GM06990 (cell line): ENCODE measurements at regions not wholly inside any gene's neighbourhood (a gene's known extent, or its start where the extent isn't known, plus 50 kb on each side); places are given as distances from the start of the nearest gene placed in this dataset.

Experiments used
- DNase-seq: peaks from one replicate; pipeline ENCODE4 v3.0.0-alpha.2; 2011; ENCODE audit not compliant: insufficient read length; ENCODE audit errors: extremely low read depth
- H3K27me3 ChIP-seq: replicated peaks from 2 replicates; pipeline ENCODE4 v1.6.0; 2011; ENCODE audit warnings: low read length; ENCODE audit not compliant: control insufficient read depth, insufficient read depth
- H3K36me3 ChIP-seq: 2 replicates; pipeline ENCODE4 v1.5.1; 2011; ENCODE audit warnings: low read length; ENCODE audit not compliant: control insufficient read depth, insufficient read depth
- H3K4me3 ChIP-seq: replicated peaks from 2 replicates; pipeline ENCODE4 v1.5.1; 2011; ENCODE audit warnings: low read depth, mild to moderate bottlenecking, control low read depth, low read length
- CTCF ChIP-seq: IDR thresholded peaks from 2 replicates; pipeline ENCODE4 v1.5.1; 2011; ENCODE audit warnings: low read length, control low read depth, mild to moderate bottlenecking, inconsistent platforms; ENCODE audit not compliant: insufficient read depth, poor library complexity, severe bottlenecking

- H3K27me3 ChIP-seq: no peaks in the 10 kb centered on the region
- no peak for TF ChIP-seq CTCF
- H3K4me3 ChIP-seq: no peak overlapping the region
- H3K36me3 ChIP-seq: no peaks in the 10 kb centered on the region
- no peak for DNase-seq
These were observed 108.0 kb downstream of the MBL2 start for GRCh38 chr10:52664629-52665028.

- no peak for TF ChIP-seq CTCF
- Histone ChIP-seq H3K27me3 (no peaks in the 10 kb centered on the region), H3K36me3 (no peaks in the 10 kb centered on the region), H3K4me3 (no peak overlapping the region)
- DNase-seq: no peak
These were observed 106.8 kb downstream of the MBL2 start for GRCh38 chr10:52665821-52666220.

- no peaks in the 10 kb centered on the region for H3K27me3 ChIP-seq
- DNase-seq: no peak
- no peak overlapping the region for H3K4me3 ChIP-seq
- no peak for TF ChIP-seq CTCF
- H3K36me3 ChIP-seq: no peaks in the 10 kb centered on the region
These were observed 105.7 kb downstream of the MBL2 start for GRCh38 chr10:52666931-52667330.

- Histone ChIP-seq H3K36me3 (no peaks in the 10 kb centered on the region), H3K27me3 (no peaks in the 10 kb centered on the region), H3K4me3 (no peak overlapping the region)
- no peak for DNase-seq
- no peak for TF ChIP-seq CTCF
These were observed 104.6 kb downstream of the MBL2 start for GRCh38 chr10:52668024-52668423.

- no peak for TF ChIP-seq CTCF
- no peak for DNase-seq
These were observed 99.7 kb downstream of the MBL2 start for GRCh38 chr10:52672880-52673279.

GRCh38 chr10:52673468-52673867 lies 99.1 kb downstream of the MBL2 start:
- Histone ChIP-seq H3K36me3 (no peaks in the 10 kb centered on the region), H3K4me3 (no peak overlapping the region), H3K27me3 (no peaks in the 10 kb centered on the region)
- no peak for TF ChIP-seq CTCF
- DNase-seq: no peak

More at GRCh38 chr10:52672880-52673279, 99.7 kb downstream of the MBL2 start:
- Histone ChIP-seq H3K4me3 (no peak overlapping the region), H3K36me3 (no peaks in the 10 kb centered on the region), H3K27me3 (no peaks in the 10 kb centered on the region)
